Left ventricle myocardium inferior (tissue), 1 donor: ENCODE measurements at regions not wholly inside any gene's neighbourhood (a gene's known extent, or its start where the extent isn't known, plus 50 kb on each side); places are given as distances from the start of the nearest gene placed in this dataset.

Source experiments
- DNase-seq: peaks from one replicate; pipeline ENCODE4 v3.0.0-alpha.2; 2020
- H3K27ac ChIP-seq: fragments of 200-600 bp; replicated peaks from 2 replicates; pipeline ENCODE4 v1.8.0; 2021
- H3K27me3 ChIP-seq: fragments of 200-600 bp; 2 replicates; pipeline ENCODE4 v1.8.0; 2021; ENCODE audit warnings: low read depth
- H3K36me3 ChIP-seq: fragments of 200-600 bp; 2 replicates; pipeline ENCODE4 v1.8.0; 2021
- H3K4me1 ChIP-seq: fragments of 200-600 bp; 2 replicates; pipeline ENCODE4 v1.8.0; 2021
- H3K4me3 ChIP-seq: fragments of 200-600 bp; 2 replicates; pipeline ENCODE4 v1.8.0; 2021; ENCODE audit warnings: mild to moderate bottlenecking, moderate library complexity
- H3K9me3 ChIP-seq: fragments of 200-600 bp; replicated peaks from 2 replicates; pipeline ENCODE4 v1.8.0; 2021
- CTCF ChIP-seq: fragments of 200-600 bp; IDR thresholded peaks from 2 replicates; pipeline ENCODE4 v1.8.0; 2021; ENCODE audit warnings: antibody characterized with exemption, mild to moderate bottlenecking, borderline replicate concordance
- intact Hi-C: fragments of 100-400 bp; cut with micrococcal nuclease; formaldehyde crosslinking; loops from one replicate; pipeline ENCODE4 v1.11.0; 2022
- donor health status: DM: no; HTN: yes; CAD: no; lungs with severe emphysema.

GRCh38 chr17:62167076-62167475, 102.0 kb upstream of the MED13 start:
- TF ChIP-seq CTCF, result no peak
- H3K9me3 ChIP-seq, result no peaks in the 10 kb centered on the region
- no peak overlapping the region for H3K27ac ChIP-seq
- no peak for DNase-seq
- no peaks in the 10 kb centered on the region for H3K36me3 ChIP-seq
- intact Hi-C loops, result no loop called here
- H3K4me3 ChIP-seq, result no peak overlapping the region
- peaks cover 25% of the 10 kb centered on the region for H3K27me3 ChIP-seq
- H3K4me1 ChIP-seq, result no peaks in the 10 kb centered on the region

GRCh38 chr17:62164747-62165722, 100.0 kb upstream of the MED13 start:
- no peak for DNase-seq
- no peak overlapping the region for H3K4me3 ChIP-seq
- TF ChIP-seq CTCF, result no peak
- H3K27me3 ChIP-seq, result peaks cover 25% of the 10 kb centered on the region
- H3K9me3 ChIP-seq, result no peaks in the 10 kb centered on the region
- H3K27ac ChIP-seq, result no peak overlapping the region
- H3K36me3 ChIP-seq, result no peaks in the 10 kb centered on the region
- intact Hi-C loops, result no loop called here
- no peaks in the 10 kb centered on the region for H3K4me1 ChIP-seq

DNA sequence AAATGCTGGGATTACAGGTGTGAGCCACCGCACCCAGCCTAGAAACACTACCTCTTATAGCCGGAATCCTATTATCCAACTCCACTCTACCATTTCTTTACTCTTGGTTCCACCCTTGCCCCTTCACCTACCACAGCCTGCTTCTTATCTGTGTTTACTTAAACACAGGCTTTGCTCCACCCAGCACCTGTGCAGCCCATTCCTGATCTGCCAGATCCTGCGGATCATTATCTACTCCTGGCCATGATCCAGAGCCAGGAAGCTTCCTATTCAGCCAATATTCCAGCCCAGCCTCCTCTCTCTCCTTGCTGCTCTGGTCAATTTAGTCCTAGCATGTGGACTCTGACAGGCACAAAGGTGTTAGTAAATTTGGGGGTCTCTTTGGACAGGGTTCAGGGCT, 98.8 kb upstream of the MED13 start:
- H3K36me3 ChIP-seq, result no peaks in the 10 kb centered on the region
- H3K27me3 ChIP-seq, result peaks cover 16% of the 10 kb centered on the region
- no peak for TF ChIP-seq CTCF
- no peak overlapping the region for H3K27ac ChIP-seq
- H3K4me1 ChIP-seq, result no peaks in the 10 kb centered on the region
- DNase-seq, result no peak
- no peaks in the 10 kb centered on the region for H3K9me3 ChIP-seq
- intact Hi-C loops, result no loop called here
- H3K4me3 ChIP-seq, result no peak overlapping the region

DNA sequence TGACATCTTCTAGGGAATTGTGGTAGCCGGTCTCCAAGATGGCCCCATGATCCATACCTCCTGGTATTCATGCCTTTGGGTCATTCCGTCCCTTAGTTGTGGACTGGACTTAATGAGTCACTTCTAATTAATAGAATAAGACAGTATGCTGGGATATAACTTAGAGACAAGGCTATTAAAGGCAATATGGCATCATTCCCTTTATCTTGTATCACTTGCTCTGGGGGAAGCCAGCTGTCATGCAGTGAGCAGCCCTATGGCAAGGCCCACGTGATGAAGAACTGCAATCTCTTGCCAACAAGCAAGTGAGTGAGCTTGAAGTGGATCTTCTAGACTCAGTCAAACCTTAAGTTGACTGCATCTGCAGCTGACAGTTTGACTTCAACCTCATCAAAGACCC, 97.8 kb upstream of the MED13 start:
- intact Hi-C loops, result no loop called here
- Histone ChIP-seq H3K36me3 (no peaks in the 10 kb centered on the region), H3K9me3 (no peaks in the 10 kb centered on the region), H3K27me3 (peaks cover 21% of the 10 kb centered on the region), H3K27ac (no peak overlapping the region), H3K4me1 (no peaks in the 10 kb centered on the region), H3K4me3 (no peak overlapping the region)
- DNase-seq, result no peak
- no peak for TF ChIP-seq CTCF

- no peaks in the 10 kb centered on the region for H3K9me3 ChIP-seq
- intact Hi-C loops, result no loop called here
- H3K36me3 ChIP-seq, result no peaks in the 10 kb centered on the region
- H3K4me3 ChIP-seq, result no peak overlapping the region
- no peak for TF ChIP-seq CTCF
- H3K27me3 ChIP-seq, result peaks cover 13% of the 10 kb centered on the region
- no peaks in the 10 kb centered on the region for H3K4me1 ChIP-seq
- no peak for DNase-seq
- H3K27ac ChIP-seq, result no peak overlapping the region
Observed at GRCh38 chr17:62161405-62162148, 96.5 kb upstream of the MED13 start.
